IPS-18c (cell line): ENCODE measurements at regions not wholly inside any gene's neighbourhood (a gene's known extent, or its start where the extent isn't known, plus 50 kb on each side); places are given as distances from the start of the nearest gene placed in this dataset.
"Not testable (repeated sequence)": the region's sequence is repeated elsewhere in the genome, so short reads cannot be mapped to it uniquely, and the experiment has no call there.

ENCODE experiments used
- H3K4me3 ChIP-seq: 2 replicates; pipeline ENCODE4 v1.7.0; 2013; ENCODE audit warnings: low read depth, mild to moderate bottlenecking, low read length, moderate library complexity; ENCODE audit not compliant: insufficient read depth
- H3K9me3 ChIP-seq: one replicate; pipeline ENCODE4 v1.6.1; 2013; ENCODE audit warnings: mild to moderate bottlenecking, low read length, moderate library complexity; ENCODE audit not compliant: control insufficient read depth, insufficient read depth

DNA sequence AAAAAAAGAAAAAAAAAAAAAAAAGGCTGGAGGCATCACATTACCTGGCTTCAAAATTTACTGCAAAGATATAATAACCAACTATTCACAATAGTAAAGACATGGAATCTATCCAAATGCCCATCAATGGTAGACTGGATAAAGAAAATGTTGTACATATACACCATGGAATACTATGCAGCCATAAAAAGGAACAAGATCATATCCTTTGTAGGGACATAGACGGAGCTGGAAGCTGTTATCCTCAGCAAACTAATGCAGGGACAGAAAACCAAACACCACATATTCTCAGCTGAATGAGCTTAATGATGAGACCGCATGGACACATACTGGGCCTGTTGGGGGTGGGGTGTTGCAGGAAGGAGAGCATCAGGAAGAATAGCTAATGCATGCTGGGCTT lies 330.5 kb downstream of the SRGAP2C start:
- no peaks in the 10 kb centered on the region for H3K9me3 ChIP-seq
- H3K4me3 ChIP-seq: no peak overlapping the region

DNA sequence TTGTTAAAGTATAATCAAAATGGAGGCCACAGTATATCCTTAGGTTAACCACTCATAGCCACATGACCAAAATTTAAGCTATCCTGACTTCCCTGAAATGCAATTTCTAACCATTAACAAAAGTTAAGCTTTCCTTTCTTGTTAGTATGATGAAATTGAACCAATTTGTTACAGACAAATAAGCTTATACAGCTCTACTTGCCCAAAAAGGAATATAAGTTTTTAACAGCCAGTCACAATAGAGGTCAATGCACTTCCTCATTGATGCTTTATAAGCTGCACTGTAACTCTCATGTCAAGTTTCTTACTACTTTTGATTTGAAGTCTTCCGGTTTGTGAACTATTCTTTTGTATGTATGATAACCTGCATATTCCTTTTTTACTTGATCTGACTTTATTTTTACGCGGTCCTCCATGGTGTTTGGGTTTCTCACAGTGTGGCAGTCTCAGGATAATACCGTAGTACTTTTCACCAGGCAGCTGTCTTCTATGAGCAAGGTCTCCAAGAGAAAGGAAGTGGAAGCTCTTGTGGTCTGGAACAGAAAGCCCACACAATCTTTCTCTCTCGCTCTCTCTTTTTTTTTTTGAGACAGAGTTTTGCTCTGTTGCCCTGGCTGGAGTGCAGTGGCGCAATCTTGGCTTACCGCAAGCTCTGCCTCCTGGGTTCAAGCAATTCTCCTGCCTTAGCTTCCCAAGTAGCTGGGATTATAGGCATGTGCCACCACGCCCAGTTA lies 331.6 kb downstream of the SRGAP2C start:
- Histone ChIP-seq H3K9me3 (no peaks in the 10 kb centered on the region), H3K4me3 (no peak overlapping the region)

GRCh38 chr1:121517586-121518230 lies 332.9 kb downstream of the SRGAP2C start:
- no peak overlapping the region for H3K4me3 ChIP-seq
- H3K9me3 ChIP-seq: no peaks in the 10 kb centered on the region

DNA sequence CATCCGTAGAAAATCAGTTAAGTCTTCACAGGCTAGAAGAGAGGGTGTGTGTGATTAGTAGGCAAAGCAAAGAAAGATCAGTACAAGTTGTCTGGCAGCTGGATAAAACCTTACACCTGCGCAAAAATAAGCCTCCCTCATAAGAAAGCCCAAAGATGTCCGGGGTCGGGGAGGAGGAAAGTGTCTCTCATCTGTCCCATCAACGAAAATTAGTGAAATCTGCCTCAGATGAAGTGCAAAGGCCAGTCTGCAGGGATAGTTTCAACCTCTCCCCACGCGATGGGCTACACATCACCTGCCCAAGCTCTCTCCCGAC lies 333.9 kb downstream of the SRGAP2C start:
- no peaks in the 10 kb centered on the region for H3K9me3 ChIP-seq
- peak overlapping the region; percentile 63 for H3K4me3 ChIP-seq

DNA sequence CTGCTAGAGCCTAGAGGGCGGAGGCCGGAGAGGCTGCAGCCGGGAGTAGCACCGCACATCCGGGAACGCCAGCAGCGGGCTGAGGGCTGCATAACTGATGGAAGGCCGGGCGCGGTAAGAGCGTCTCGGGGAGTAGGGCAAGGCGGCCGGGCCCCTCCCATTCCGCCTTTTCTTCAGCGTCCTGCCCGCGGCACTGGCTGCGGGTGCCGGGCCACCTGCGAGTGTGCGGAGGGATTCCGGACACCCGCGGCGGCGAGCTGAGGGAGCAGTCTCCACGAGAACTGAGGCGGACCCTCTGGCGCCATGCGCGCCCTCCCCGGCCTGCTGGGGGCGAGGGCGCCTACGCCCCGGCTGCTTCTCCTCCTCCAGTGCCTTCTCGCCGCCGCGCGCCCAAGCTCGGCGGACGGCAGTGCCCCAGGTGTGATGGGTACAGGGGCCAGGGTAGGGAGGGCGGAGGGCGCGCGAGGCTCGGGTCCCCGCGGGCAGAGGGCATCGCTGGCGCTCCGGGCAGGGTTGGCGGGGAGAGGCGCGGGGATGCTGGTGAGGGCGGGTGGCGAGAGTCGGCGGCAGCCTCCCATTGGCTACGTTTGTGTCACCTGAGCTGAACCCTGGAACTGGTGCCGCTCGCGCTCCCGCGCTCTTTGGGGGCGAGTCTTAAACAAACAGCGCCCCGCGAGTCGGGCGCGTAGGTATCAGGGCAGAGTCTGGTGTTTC lies 334.4 kb downstream of the SRGAP2C start:
- peak overlapping the region; percentile 63 for H3K4me3 ChIP-seq
- H3K9me3 ChIP-seq: no peaks in the 10 kb centered on the region

GRCh38 chr1:121519756-121520286 lies 335.0 kb downstream of the SRGAP2C start:
- H3K9me3 ChIP-seq: not testable (repeated sequence)
- peak overlapping the region; percentile 63 for H3K4me3 ChIP-seq

GRCh38 chr1:121522061-121522759 lies 337.4 kb downstream of the SRGAP2C start:
- H3K9me3 ChIP-seq: no peaks in the 10 kb centered on the region
- H3K4me3 ChIP-seq: no peak overlapping the region

- H3K9me3 ChIP-seq, H3K4me3 ChIP-seq: not testable (repeated sequence)
Observed at GRCh38 chr1:121523112-121523511, 338.3 kb downstream of the SRGAP2C start.

DNA sequence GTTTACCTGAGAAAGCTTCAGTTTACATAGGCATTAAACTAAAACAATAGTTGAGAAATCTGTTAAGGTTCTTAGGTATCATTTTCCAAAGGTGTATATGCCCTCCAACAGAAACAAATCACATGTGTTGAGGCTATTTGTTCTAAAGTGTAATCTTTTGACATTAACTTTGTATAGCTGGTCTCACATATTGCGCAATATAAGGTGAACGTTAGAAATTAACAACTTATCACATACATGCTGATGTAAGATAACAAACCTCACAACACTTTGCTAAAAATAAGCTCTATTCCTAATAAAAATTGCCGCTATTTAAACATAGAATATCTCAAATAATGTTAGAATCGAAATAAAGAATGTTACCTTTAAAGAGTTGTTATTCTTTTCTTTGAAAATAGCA lies 340.6 kb downstream of the SRGAP2C start:
- no peak overlapping the region for H3K4me3 ChIP-seq

GRCh38 chr1:121528958-121529357 lies 344.2 kb downstream of the SRGAP2C start:
- not testable (repeated sequence) for H3K9me3 ChIP-seq

More for the DNA sequence above, 340.6 kb downstream of the SRGAP2C start:
- H3K9me3 ChIP-seq: no peaks in the 10 kb centered on the region

GRCh38 chr1:121530026-121530425 lies 345.3 kb downstream of the SRGAP2C start:
- H3K9me3 ChIP-seq, H3K4me3 ChIP-seq: not testable (repeated sequence)

More at GRCh38 chr1:121528958-121529357, 344.2 kb downstream of the SRGAP2C start:
- not testable (repeated sequence) for H3K4me3 ChIP-seq

DNA sequence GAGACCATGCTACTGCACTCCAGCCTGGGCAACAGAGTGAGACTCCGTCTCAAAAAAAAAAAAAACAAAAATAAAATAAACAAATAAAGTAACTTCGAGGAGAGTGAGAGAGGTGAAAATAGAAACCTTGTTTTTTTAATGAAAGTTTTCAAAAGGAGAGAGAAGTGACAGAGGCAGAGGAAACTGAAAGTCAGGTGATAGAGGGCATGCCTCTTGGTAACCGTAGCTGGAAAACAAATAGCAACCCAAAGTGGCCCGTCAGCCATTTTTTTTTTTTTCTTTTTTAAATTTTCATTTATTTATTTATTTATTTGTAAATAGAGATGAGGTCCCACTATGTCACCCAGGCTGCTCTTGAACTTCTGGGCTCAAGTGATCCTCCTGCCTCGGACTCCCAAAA lies 347.0 kb downstream of the SRGAP2C start:
- H3K4me3 ChIP-seq, H3K9me3 ChIP-seq: not testable (repeated sequence)

DNA sequence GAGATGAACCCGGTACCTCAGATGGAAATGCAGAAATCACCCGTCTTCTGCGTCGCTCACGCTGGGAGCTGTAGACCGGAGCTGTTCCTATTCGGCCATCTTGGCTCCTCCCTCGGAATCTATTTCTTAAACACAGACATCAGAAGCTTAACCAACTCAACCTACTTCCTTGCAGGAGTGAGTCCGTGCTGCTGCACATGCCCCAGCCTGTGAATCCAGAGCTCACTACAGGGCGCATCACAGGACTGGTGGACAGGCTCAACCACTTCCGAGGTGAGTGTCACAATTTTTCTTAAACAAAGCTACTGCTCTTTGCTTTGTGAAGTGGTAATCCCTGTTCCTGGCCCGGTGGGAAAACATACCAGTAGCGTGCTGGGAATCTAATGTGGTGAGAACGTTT lies 353.4 kb downstream of the SRGAP2C start:
- H3K4me3 ChIP-seq: peak overlapping the region; percentile 34; the same call in 1 of the 2 replicates
- H3K9me3 ChIP-seq: not testable (repeated sequence)

DNA sequence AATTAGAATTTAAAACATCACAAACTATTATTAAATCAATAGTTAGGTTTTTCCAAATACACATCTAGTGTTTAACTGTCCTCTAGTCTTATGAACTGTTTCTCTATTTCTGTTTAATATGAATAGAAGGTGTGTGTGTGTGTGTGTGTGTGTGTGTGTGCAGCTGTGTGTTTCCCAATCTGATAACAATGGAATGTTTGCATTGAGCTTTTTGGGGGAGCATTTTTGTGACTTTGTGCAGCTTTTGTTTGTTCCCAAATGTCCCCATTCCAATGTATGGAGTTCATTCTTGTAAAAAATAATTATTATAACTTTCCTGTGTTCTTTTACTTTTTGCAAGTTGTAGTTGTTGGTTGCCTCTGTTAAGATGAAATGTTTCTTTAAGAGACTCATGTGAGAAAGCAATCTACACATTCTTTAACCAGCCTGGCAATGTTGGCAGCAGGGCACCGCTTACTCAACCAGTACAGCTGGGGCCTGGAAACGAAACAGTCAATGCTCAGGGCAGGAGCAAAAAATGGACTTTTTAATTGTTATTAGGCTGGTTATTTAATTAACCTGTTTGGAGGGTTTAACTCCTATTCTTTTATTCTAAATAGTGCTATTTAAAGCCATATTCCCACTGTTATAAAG lies 354.3 kb downstream of the SRGAP2C start:
- Histone ChIP-seq H3K4me3 (no peak overlapping the region; the same call in 1 of the 2 replicates), H3K9me3 (no peaks in the 10 kb centered on the region)

GRCh38 chr1:121543988-121544387 lies 359.2 kb downstream of the SRGAP2C start:
- H3K4me3 ChIP-seq, H3K9me3 ChIP-seq: not testable (repeated sequence)

- H3K4me3 ChIP-seq: no peak overlapping the region
- H3K9me3 ChIP-seq: no peaks in the 10 kb centered on the region
Observed at GRCh38 chr1:121544500-121544899, 359.7 kb downstream of the SRGAP2C start.

DNA sequence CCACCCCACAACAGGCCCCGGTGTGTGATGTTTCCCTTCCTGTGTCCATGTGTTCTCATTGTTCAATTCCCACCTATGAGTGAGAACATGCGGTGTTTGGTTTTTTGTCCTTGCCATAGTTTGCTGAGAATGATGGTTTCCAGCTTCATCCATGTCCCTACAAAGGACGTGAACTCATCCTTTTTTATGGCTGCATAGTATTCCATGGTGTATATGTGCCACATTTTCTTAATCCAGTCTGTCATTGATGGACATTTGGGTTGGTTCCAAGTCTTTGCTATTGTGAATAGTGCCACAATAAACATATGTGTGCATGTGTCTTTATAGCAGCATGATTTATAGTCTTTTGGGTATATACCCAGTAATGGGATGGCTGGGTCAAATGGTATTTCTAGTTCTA lies 361.1 kb downstream of the SRGAP2C start:
- not testable (repeated sequence) for H3K9me3 ChIP-seq, H3K4me3 ChIP-seq
